GM21825 (cell line): ENCODE measurements at regions not wholly inside any gene's neighbourhood (a gene's known extent, or its start where the extent isn't known, plus 50 kb on each side); places are given as distances from the start of the nearest gene placed in this dataset.

ENCODE experiments used
- ATAC-seq: cut with Tn5 transposase; IDR thresholded peaks from one replicate; pipeline ENCODE4 v1.9.1; 2021; ENCODE audit warnings: mild to moderate bottlenecking, moderate library complexity; ENCODE audit not compliant: unreplicated experiment

DNA sequence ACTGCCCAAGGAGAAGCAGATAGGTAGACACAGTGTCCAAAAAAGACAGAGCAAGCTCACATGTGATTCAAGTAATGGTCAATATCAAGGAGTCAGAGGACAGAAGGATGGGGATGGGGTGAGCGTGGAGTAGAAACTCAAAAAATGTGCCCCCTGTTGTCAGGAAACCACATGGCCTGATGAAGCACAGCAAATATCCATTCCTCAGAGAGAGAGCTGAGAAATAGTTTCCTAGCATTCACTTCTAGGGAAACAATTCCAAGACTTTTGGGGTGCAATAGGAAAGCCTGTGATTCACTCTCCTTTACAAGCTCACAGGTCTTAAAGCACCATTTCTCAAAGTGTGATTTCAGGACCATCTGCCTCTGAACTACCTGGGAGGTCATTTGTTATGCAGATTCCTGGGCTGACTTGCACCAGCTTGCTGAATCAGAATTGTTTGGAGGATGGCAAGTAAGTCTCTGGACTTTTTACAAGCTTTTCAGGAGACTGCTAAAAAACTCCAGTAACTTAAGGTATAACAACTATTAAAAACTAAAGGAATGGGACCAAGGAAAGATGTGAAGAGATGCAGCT is 432.8 kb downstream of the HDGFL1 start:
- ATAC-seq, result no peak

DNA sequence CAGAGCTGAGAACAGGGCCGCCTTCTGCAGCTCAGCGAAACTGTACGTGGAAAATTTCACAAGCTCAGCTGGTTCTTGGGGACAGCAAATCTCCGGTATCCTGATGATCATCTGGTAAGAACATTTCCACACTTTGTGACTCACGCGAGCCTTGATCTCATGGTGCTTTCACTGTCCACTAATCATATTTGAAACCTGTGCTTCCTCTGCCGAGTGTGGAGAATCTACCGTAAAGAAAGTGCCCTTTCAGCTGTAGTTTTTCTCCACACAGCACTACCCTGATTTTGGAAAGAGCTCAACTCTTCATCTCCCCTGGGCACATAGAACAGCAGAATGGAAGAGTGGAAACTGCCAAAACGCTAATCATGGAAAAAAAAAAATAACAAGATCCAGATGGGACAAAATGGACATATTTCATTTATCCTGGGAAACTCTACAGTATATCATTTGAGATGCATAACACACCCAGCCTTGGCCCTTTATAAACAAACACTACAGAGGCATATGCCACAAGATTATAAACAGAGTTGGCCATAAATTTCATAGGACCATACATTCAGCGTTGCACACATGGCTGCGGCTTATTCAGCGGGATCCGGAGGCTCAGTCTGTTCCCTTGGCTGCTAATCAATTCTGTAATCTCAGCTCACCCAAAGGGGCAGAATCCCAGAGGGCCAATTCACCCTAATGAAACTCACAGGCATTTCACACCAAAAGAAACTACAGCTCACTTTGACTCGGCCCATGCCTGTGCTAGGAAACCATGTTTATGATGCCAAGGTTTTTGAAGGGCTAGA is 434.5 kb downstream of the HDGFL1 start:
- no peak for ATAC-seq

DNA sequence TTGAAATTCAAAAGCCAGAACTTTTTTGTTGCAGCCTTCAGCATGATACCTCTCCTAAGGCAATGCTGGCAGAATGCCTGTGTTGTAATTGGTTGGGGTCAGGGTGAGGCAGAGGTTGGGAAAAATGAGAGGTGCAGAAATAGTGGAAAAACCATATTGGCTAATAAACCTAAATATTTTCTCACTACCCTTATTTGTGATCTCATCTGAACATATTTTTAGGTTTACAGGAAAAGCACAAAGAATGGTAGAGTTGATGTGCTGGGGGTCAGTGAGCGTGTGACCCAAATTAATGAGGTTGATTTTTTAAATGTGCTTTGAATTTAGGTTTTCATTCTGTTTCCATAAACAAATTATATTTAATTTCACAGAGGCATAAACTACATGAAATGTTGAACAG is 437.3 kb downstream of the HDGFL1 start:
- no peak for ATAC-seq

DNA sequence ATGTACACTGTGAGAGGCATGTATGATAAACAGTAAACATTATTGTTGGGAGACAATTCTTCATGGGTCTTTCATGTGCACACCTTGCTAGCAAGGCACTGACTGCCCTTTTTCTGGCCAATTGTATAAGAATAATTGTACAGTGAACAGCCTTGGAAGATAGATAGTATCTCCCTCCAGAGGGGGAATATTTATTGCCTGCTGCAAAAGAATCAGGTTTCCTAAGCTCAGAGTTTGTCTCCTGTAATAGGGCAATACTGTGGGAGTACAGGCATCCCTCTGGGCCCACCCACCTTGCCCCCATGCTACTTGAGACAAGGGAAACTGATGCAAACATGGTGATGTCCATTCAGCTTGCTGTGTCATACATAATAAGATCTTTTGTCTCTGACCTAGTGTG is 442.2 kb downstream of the HDGFL1 start:
- ATAC-seq, result no peak

DNA sequence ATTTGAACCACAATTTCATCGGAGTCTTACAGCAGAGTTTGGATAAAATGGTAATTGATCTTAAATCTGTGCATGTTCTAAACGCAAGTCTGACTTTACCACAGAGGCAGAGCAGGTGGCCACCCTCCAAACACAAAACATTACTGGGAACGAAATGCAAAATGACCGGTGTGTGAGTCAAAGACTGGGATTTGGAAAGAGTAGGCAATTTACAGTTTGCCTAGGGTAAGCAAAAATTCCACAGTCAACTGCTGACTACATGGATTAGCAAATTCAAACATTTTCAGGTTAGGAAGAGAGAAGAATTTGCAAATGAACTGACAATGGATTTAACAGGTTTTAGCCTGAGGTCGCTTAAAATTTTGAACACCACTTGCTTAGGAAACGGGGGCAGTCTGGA is 444.4 kb downstream of the HDGFL1 start:
- no peak for ATAC-seq

DNA sequence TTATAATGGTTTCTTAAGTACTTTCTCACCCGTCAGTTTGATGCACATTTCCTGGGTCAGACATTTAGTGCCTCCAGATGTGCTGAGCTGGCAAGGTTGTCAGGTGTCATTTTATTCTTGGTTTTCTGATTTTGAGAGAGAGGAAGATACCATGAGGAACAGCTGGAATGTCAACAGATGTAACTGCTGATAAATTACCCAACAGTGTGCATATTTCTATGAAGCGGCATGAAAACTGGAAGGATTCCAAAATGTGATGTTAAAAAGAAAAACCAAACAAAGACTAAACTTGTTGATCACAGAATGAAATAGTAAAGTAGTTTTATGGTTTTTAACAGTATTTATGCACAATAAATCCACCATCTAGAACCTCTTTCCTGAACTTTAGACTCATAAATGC is 447.3 kb downstream of the HDGFL1 start:
- ATAC-seq, result no peak

DNA sequence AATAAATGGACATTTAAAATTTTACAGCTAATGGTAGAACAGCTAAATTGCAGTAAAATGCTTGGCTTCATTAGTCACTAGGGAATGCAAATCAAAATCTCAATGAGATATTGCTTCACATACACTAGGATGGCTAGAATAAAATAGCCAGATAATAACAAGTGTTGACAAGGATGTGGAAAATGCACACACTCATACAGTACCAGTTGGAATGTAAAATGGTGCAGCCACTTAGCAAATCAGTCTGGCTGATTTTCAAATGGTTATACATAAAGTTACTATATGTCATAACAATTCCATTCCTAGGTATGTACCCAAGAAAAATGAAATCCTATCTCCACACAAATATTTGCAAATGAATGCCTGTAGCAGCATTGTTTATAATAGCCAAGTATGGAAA is 452.1 kb downstream of the HDGFL1 start:
- no peak for ATAC-seq

DNA sequence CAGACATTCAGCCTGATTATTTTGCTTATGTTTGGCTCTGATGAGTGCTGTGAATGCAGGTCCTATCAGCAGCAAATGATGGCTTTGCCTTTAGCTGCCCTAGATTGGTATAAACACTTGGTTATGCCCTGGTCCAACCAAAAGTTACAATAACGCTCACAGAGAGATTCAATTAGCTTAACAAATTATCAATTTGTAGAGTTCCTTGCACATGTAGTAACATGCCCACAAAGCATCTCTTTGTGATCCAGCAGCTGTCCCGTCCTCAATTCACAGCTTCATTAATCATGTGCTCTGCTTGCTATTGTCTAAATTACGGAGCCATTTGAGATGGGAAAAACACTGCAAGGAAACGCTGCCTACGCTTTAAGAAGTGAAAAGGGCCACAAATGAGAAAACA is 457.9 kb downstream of the HDGFL1 start:
- no peak for ATAC-seq

DNA sequence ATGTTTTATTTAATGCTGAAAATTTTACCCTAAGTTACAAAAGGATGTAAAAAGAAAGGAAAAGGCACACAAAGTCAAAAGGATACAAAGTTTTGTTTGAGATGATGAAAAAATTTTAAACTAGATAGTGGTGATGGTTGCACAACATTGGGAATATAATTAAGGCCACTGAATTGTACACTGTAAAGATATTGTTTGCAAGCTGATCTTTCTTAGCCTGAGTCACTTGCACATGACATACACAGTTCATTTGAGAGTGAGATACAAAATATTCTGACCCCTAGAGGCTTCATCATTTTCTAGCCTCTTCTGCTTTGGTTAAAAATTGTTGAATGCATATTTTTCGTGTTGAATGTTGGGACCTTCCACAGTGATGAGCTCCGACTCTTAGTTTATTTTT is 462.6 kb downstream of the HDGFL1 start:
- ATAC-seq, result no peak

DNA sequence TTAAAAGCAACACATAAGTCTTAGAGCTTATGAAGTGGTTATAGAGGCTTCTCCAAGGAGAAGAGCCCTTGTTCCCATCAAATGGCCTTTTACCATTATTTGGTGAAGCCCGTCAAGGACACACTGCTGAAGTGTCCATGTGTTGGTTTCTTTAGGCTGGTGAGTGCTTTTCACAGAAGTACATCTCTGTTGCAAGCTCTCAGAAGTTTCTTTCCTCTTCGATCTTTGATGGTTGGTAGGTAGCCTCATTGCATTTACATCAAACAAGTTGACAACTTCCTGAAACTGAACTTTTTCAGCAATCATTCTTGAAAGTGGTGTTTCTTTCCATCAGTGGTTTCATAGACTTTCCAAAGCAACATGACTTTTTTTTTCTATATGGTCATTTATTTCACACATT is 465.6 kb downstream of the HDGFL1 start:
- ATAC-seq, result no peak

DNA sequence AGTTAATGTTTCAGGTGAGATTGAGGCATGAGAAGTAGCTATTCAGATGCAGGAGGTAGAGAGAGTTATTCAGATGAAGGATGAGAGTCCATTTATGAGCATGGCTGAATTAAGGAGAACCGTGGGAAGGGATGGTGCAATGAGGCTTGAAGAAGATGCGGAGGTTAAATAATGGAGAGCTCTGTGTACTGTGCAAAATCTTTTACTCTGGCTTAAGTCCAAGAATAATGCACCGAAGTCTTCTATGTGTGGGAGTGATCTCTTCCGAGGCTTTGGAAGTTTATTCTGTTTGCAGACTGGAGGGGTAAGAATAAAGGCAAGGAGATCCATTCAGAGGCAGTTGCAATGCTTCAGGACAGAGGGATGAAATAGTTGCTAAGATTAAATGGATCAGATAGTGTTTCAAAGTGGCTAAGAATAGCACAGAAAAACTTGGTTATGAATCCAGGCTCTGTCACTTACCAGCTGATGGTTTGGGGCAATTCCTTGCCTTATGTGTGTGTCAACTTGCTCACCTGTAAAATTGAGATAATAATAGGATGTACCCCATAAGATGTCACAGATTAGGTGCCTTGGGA is 467.1 kb downstream of the HDGFL1 start:
- ATAC-seq, result no peak

DNA sequence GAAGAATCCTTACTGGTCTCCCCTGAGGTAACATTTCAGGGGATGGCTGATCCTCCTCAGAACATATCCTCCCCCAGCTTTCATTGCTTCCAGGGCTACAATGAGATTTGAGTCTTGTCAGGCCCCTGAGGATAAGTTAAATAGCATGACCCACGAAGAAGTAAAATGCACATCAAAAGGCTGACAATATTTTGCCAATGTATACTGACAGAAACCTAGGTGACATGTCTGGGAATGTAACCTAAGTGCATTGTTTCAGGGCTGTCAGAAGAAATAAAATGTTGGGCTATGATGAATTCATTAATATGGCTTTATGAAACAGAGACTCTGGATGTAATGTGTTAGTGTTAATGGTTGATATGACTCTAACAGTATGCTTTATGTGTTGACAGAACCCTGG is 471.5 kb downstream of the HDGFL1 start:
- ATAC-seq, result no peak

DNA sequence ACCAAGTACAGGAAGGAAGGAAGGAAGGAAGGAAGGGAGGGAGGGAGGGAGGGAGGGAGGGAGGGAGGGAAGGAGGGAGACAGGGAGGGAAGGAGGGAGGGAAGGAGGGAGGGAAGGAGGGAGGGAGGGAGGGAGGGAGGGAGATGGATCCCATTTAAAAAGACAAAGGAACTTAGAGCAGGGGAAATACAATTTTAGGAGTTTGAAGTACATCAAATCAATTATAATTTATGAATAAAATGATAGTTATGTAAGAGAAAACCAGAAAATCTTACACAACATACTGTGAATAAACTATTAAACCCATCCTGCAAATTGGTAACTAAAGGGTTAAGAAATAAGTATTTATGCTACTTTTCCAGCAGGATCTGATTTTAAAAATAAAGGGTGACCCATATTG is 475.9 kb downstream of the HDGFL1 start:
- no peak for ATAC-seq

DNA sequence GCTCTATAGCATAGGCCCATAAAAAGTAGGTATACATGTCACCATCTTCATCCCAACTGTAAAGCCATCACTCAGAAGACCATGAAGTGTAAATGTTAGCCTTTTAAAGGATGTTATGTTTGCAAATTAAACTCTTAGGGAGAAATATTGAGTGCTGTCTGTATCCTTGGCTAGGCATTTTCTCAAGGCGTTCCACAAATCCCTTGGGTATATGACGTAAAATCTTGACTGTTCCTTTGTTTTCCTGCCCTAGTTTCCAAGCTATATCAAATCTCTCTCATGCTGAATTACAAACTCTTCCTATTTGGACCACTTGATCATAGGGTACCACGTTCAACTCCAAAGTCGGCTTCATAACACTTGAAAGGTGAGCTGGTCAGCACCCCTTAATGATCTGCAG is 486.2 kb downstream of the HDGFL1 start:
- ATAC-seq, result no peak

DNA sequence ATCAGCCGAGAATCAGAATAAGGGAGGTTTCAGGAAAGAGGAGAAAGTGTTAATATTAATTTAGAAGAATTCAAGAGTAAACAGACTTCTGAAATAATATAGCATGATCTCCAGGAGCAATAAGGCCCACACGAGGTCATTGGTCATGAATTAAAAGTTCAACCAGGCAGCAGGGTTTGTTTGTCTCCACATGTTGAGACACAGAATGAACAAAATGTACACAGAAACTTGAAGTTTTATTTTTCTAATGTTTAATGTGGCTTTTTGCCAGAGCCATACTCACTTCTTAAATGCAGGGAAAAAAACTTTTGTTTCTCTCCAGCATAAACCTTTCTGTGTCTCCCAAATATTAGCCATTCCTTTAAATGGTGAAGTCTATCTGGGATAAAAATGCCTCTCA is 504.5 kb downstream of the HDGFL1 start:
- ATAC-seq, result no peak

DNA sequence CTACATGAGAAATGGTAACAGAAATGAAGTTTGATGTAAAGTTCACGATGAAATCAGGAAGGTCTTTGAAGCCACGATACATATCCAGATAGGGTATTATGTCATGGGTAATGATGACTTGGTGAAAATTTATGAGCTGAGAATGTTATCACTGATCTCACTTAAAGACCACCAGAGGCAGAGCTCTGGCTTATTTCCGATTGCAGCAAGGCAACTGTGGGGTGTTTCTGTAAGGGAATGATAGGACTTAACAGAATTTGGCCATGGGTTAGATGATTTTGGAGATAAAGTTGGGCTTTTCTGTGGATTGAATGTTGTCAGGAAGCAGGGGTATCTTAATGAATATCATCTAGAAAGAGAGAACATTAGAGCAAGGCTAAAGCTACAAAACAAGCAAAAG is 508.4 kb downstream of the HDGFL1 start:
- no peak for ATAC-seq

DNA sequence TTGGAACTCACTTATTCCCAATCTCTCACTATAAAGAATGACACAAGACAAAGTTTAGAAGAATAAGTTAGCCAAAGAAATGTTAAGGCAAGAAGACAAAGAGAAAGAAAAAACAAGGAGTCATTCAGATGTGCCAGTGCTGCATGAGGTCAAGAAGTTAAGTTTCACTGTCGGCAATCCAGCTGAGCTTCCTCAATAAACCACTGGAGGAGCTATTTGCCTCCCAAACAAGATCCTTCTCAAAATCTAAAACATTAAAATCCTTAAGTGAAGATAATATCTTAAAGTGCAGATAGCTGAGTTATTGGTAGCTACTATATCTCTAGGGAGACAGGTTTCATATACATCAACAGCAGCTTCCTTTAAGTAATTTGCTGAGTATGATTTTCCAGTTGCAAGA is 512.3 kb downstream of the HDGFL1 start:
- no peak for ATAC-seq

DNA sequence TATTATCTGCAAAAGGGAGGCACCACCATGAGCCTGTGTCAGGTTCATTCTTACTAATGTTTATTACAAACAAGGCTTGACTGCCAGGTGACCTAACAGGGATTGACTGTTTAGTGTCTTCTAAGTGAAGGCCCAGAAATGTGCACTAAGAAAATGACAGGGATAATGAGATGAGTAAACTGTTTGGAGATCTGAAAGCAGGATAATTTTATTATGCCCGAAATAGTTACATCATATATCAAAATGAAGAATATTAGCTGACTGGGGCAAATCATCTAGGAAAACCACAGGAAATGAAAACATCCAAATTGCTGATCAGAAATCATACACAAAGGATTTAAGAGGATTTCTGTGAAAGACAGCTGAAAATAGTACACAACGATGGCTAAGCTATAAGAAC is 516.7 kb downstream of the HDGFL1 start:
- ATAC-seq, result no peak

DNA sequence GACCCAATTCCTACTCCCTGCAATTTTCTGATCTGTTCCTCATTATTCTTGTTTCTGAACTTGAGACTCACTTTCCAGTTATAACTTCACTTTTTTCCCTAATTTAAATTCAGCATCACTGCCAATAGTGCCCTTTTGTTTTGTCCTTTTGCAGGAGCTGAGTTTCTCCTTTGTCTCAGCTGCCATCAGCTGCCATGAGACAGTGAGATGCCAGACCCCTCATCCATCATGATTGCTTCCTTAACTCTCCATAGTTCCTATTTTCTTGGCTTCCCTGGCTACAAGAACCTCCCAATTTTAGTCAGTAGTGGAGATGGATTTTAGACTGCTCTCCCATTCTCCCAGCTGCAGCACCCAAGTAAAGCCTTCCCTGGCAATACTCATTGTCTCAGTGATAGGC is 518.1 kb downstream of the HDGFL1 start:
- ATAC-seq, result no peak

DNA sequence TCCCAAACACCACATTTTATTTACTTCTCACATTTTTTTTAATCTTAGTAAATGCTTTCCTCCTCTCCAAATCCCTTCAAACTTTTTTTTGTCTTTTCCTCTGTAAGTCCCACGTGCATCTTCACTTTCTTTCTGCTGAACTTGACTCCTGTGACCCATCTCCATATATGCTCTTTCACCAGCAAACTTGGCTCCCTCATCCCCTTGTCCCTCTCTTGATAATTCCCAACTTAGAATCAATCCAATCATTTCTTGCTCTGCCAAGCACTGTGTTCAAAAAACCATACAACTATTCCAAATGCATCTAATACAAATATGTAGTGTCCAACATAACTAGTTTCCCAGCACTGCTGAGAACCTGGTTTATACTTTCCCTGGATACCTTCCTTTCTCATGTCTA is 519.4 kb downstream of the HDGFL1 start:
- ATAC-seq, result no peak

DNA sequence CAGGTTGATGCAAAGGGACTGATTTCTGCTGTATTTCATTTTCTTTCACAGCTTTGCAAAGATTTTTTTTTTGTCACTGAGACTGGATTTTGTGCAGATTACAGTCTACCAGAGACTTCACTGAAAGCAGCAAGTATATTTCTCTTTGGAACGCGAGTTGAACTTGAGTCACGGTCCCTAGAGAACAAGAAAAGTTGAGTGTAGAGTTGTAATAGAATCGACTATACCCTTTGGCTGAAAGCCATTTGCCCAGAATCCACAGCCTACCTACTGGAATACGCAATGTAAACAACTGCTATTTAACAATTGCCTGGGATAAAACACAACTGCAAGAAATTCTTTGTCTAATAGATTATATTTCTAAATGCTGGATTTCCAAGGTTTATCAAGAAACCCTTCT is 520.6 kb downstream of the HDGFL1 start:
- ATAC-seq, result no peak

DNA sequence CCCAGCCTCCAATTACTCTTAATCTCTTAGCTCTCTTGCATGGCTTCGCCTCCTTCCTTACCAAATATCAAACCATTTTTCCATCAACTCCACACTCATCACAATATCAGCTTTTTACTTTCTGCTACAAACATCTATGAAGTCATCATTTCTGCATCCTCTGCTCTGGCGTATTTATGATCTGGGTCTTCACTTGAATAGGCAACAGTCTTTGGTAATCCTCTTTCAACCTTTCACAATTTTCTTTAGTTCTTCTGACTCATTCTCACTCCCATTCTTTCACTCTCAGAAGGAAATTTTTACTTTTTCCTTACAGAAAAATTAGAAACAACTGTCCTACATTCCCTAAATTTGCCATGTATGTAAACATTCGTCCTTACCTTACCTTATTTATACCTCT is 522.4 kb downstream of the HDGFL1 start:
- ATAC-seq, result no peak

DNA sequence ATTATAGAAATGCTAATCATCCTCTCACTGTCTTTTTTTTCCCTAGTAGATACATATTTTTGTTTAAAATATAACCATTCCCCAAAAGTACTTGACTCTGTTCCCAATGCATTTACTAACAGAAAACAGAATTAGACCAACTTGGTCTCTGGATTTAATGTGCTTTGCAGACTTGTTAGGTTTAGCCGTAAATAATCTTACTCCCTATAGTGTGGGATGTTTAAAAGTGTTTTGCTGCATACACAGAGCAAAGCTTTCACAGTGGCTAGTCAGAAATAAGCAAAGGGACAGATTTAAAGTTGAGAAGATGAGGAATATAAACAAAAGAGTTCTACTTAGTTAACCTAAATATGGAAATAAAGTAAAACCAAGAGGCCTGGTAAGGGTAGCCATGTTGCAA is 527.5 kb downstream of the HDGFL1 start:
- ATAC-seq, result no peak
